Osteoblast (primary cell): ENCODE measurements at regions not wholly inside any gene's neighbourhood (a gene's known extent, or its start where the extent isn't known, plus 50 kb on each side); places are given as distances from the start of the nearest gene placed in this dataset.

Experiments used
- DNase-seq: peaks from one replicate; pipeline ENCODE4 v3.0.0; 2011; ENCODE audit warnings: low spot score, mixed read lengths; ENCODE audit not compliant: insufficient read length; ENCODE audit errors: missing footprints
- H2AFZ ChIP-seq: 2 replicates; pipeline ENCODE4 v1.6.0; 2011; ENCODE audit warnings: mild to moderate bottlenecking, low read length
- H3K27ac ChIP-seq: 2 replicates; pipeline ENCODE4 v1.5.1; 2011; ENCODE audit warnings: mild to moderate bottlenecking, low read depth, low read length, moderate library complexity
- H3K27me3 ChIP-seq: 2 replicates; pipeline ENCODE4 v1.6.0; 2012; ENCODE audit warnings: mild to moderate bottlenecking, control low read depth, inconsistent platforms, low read length, moderate library complexity; ENCODE audit not compliant: insufficient read depth
- H3K36me3 ChIP-seq: 2 replicates; pipeline ENCODE4 v1.5.1; 2011; ENCODE audit warnings: mild to moderate bottlenecking, low read length, control low read depth, moderate library complexity; ENCODE audit not compliant: insufficient read depth
- H3K4me1 ChIP-seq: 2 replicates; pipeline ENCODE4 v1.5.1; 2011; ENCODE audit warnings: mild to moderate bottlenecking, low read length, control low read depth, moderate library complexity; ENCODE audit not compliant: insufficient read depth
- H3K4me2 ChIP-seq: 2 replicates; pipeline ENCODE4 v1.6.0; 2011; ENCODE audit warnings: mild to moderate bottlenecking, low read length; ENCODE audit not compliant: insufficient read depth
- H3K4me3 ChIP-seq: fragments of 200-600 bp; sonication (generic); 3 replicates; pipeline ENCODE4 v1.5.1; 2012; ENCODE audit warnings: mild to moderate bottlenecking, low read length, inconsistent platforms; ENCODE audit not compliant: insufficient read depth
- H3K79me2 ChIP-seq: 2 replicates; pipeline ENCODE4 v1.6.0; 2012; ENCODE audit warnings: mild to moderate bottlenecking, low read length, control low read depth, inconsistent platforms; ENCODE audit not compliant: insufficient read depth
- H3K9me3 ChIP-seq: 2 replicates; pipeline ENCODE4 v1.5.1; 2011; ENCODE audit warnings: low read depth, low read length, control low read depth
- H4K20me1 ChIP-seq: 2 replicates; pipeline ENCODE4 v1.6.0; 2012; ENCODE audit warnings: mild to moderate bottlenecking, low read length, control low read depth; ENCODE audit not compliant: insufficient read depth
- CTCF ChIP-seq: IDR thresholded peaks from 2 replicates; pipeline ENCODE4 v1.5.1; 2011; ENCODE audit warnings: mild to moderate bottlenecking, low read depth, low read length, moderate library complexity; ENCODE audit errors: extremely low read depth

DNA sequence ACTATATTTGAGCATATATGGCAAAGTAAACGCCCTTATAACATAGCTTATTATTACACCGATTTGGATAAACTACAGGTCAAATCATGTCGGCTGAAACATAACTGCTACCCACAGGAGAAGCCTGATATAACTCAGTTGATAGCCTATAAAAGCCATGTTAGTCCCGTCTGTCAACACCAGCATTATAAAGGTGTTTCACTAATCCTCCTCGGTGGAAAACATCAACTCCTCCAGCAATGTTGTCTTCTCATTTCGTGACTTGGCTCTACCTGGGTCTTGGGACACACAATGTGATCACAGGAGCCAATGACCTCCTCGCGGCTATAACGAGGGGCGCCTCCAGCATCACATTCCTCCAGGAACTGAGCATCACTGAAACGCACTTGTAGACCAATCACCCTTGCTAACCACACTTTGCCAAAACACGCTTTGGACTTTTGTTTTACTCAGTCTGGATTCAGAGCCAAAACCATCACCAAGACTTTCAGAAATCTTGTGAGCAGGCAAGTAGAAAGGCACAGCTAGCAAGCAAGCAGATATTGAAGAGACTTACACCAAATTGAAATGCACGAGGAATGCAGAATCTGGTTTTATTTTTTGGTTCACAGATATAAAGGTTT lies 269.7 kb upstream of the NFE2L3 start:
- H3K36me3 ChIP-seq, result no peaks in the 10 kb centered on the region
- no peaks in the 10 kb centered on the region for H3K9me3 ChIP-seq
- no peak for DNase-seq
- H2AFZ ChIP-seq, result no peak overlapping the region
- no peaks in the 10 kb centered on the region for H4K20me1 ChIP-seq
- H3K79me2 ChIP-seq, result no peaks in the 10 kb centered on the region
- no peak for TF ChIP-seq CTCF
- peaks cover 43% of the 10 kb centered on the region for H3K27me3 ChIP-seq
- H3K27ac ChIP-seq, result no peak overlapping the region
- H3K4me3 ChIP-seq, result no peak overlapping the region
- H3K4me2 ChIP-seq, result no peak overlapping the region
- H3K4me1 ChIP-seq, result no peaks in the 10 kb centered on the region

DNA sequence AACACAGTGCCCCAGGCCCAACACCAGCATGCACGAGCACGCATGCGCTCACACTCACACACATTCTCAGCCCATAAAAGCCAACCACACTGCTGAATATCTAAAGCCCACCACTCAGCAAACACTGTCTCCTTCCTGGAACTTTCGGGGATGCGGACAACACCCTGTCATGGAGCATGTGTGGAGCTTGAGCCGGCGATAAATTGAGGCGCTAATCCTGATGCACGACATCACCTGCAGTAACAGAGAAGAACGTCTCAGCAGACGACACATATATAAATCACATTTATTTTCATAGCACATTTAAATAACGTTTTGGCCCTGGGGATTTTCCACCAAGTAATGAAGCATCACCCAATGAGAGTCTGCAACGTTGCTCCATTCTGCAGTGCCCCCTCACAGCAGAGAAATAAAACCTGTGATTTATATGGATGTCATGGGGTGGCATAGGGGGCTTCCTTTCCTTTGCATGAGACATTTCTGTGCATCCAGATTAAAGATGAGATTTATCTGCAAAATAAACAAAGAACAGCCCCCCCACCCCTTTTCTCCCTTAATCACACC lies 267.7 kb upstream of the NFE2L3 start:
- H3K4me2 ChIP-seq, result no peak overlapping the region
- no peaks in the 10 kb centered on the region for H3K4me1 ChIP-seq
- H3K27ac ChIP-seq, result no peak overlapping the region
- H3K27me3 ChIP-seq, result peaks cover 46% of the 10 kb centered on the region
- H2AFZ ChIP-seq, result no peak overlapping the region
- H3K4me3 ChIP-seq, result no peak overlapping the region
- H3K79me2 ChIP-seq, result no peaks in the 10 kb centered on the region
- no peaks in the 10 kb centered on the region for H3K9me3 ChIP-seq
- no peaks in the 10 kb centered on the region for H3K36me3 ChIP-seq
- no peak for TF ChIP-seq CTCF
- DNase-seq, result no peak
- no peaks in the 10 kb centered on the region for H4K20me1 ChIP-seq

- Histone ChIP-seq H2AFZ (no peak overlapping the region), H3K79me2 (no peaks in the 10 kb centered on the region), H3K9me3 (no peaks in the 10 kb centered on the region), H3K4me3 (no peak overlapping the region), H3K27me3 (peaks cover 47% of the 10 kb centered on the region), H3K4me2 (no peak overlapping the region), H4K20me1 (no peaks in the 10 kb centered on the region), H3K36me3 (no peaks in the 10 kb centered on the region), H3K4me1 (no peaks in the 10 kb centered on the region), H3K27ac (no peak overlapping the region)
- no peak for TF ChIP-seq CTCF
- no peak for DNase-seq
Observed at GRCh38 chr7:25885057-25885576, 266.9 kb upstream of the NFE2L3 start.

- no peak overlapping the region for H3K4me2 ChIP-seq
- no peak for TF ChIP-seq CTCF
- no peaks in the 10 kb centered on the region for H3K79me2 ChIP-seq
- H3K36me3 ChIP-seq, result no peaks in the 10 kb centered on the region
- no peaks in the 10 kb centered on the region for H4K20me1 ChIP-seq
- no peak overlapping the region for H3K4me3 ChIP-seq
- H3K4me1 ChIP-seq, result no peaks in the 10 kb centered on the region
- no peaks in the 10 kb centered on the region for H3K9me3 ChIP-seq
- H3K27me3 ChIP-seq, result peaks cover 34% of the 10 kb centered on the region
- H2AFZ ChIP-seq, result no peak overlapping the region
- no peak for DNase-seq
- no peak overlapping the region for H3K27ac ChIP-seq
Observed at GRCh38 chr7:25886387-25887240, 265.4 kb upstream of the NFE2L3 start.
